Stimulated activated naive CD8-positive, alpha-beta T cell treated with anti-CD3 and anti-CD28 coated beads, Interleukin-15, amount 100 ng/mL, for 72 hours (primary cell): ENCODE measurements at regions not wholly inside any gene's neighbourhood (a gene's known extent, or its start where the extent isn't known, plus 50 kb on each side); places are given as distances from the start of the nearest gene placed in this dataset.
"Not testable (repeated sequence)": the region's sequence is repeated elsewhere in the genome, so short reads cannot be mapped to it uniquely, and the experiment has no call there.

Source experiments
- ATAC-seq: fragments of 150-1000 bp; cut with Tn5 transposase; 2 replicates; pipeline ENCODE4 v1.10.0; 2021; ENCODE audit warnings: mild to moderate bottlenecking, moderate library complexity
- DNase-seq, 2 donors: peaks; one replicate each; pipeline ENCODE4 v3.0.0; 2021 to 2022
- H3K27ac Mint-ChIP-seq, 2 donors: one replicate each; pipeline ENCODE4 v1.8.0; 2022; ENCODE audit warnings: mild to moderate bottlenecking in 2 of 2, mixed read lengths in 2 of 2, moderate library complexity in 2 of 2
- H3K27me3 Mint-ChIP-seq: one replicate; pipeline ENCODE4 v1.8.0; 2022; ENCODE audit warnings: mixed read lengths
- H3K4me1 Mint-ChIP-seq: one replicate; pipeline ENCODE4 v1.8.0; 2022; ENCODE audit warnings: mild to moderate bottlenecking, mixed read lengths
- H3K4me3 Mint-ChIP-seq, 2 donors: one replicate each; pipeline ENCODE4 v1.8.0; 2022; ENCODE audit warnings: mild to moderate bottlenecking in 2 of 2, mixed read lengths in 2 of 2, moderate library complexity in 1 of 2
- H3K9me3 Mint-ChIP-seq, 2 donors: one replicate each; pipeline ENCODE4 v1.8.0; 2022; ENCODE audit warnings: mixed read lengths in 2 of 2

DNA sequence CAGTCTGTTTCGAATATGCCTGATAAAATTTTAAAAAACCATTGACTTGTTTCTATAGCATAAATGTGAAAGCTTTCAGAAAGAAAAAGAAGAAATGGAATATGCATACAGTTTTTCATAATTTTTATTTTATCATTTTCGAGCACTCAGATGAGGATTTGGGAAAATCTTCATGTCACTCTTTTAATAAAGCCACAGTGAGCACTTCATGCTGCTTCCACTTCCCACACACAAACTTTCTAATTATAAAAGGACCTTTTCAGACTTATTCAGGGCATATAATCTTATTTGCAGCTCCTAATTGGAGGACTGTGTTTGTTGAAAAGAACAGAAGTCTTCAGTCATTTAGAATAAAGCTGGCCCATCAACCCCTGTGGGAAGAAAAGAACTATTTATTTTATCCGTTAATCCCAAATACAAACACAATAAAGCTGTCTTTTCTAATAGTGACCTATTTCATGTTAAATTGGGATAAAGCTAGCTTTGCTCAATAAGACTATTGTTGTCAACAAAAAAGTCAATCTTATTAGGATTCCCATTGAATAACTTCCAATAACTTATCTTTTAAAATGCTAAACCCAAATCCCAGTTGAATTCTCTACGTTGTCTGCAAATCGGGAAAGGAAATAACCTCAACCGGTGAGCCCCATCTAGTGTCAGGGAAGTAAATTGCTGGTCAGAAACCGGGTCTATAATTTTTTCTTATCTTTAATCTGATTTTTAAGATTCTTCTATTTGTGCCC, 211.5 kb downstream of the PDGFRA start:
- no peaks in the 10 kb centered on the region for H3K4me1 Mint-ChIP-seq
- DNase-seq = no peak
- H3K9me3 Mint-ChIP-seq = peaks cover 0 to 8% of the 10 kb centered on the region in 2 donors
- H3K4me3 Mint-ChIP-seq = peak overlapping the region in 1 of 2 donors; percentile 11
- H3K27ac Mint-ChIP-seq = no peak overlapping the region
- peaks cover 40% of the 10 kb centered on the region for H3K27me3 Mint-ChIP-seq
- ATAC-seq = no peak

GRCh38 chr4:54445866-54446265, 211.9 kb upstream of the KIT start:
- no peak for ATAC-seq
- H3K9me3 Mint-ChIP-seq = peaks cover 6 to 10% of the 10 kb centered on the region in 2 donors

DNA sequence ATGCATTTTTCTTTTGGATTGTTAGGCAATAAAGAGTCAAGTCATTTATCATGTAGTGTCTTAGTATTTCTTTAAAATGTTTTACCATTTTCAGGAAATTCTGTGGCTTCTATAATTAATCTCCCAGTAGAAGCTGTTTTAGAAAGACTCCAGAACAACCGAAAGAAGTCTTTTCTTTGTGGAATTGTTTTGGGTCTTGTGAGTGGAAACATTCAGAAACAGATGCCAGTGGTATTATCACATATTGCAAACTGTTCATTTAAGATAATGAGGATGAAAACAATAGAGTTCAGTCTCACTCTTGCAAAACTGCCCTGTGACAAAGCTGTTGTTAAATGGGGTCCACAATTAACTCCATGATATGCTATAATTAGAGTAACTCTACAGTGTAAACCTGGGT, 211.2 kb upstream of the KIT start:
- Mint-ChIP-seq H3K9me3 (peaks cover 6 to 10% of the 10 kb centered on the region in 2 donors), H3K4me1 (no peaks in the 10 kb centered on the region), H3K27ac (no peak overlapping the region), H3K27me3 (peaks cover 10% of the 10 kb centered on the region), H3K4me3 (no peak overlapping the region)
- no peak for ATAC-seq
- no peak for DNase-seq

More at GRCh38 chr4:54445866-54446265, 211.9 kb upstream of the KIT start:
- Mint-ChIP-seq H3K4me3 (no peak overlapping the region), H3K27ac (no peak overlapping the region), H3K4me1 (no peaks in the 10 kb centered on the region), H3K27me3 (peaks cover 10% of the 10 kb centered on the region)
- DNase-seq = no peak

DNA sequence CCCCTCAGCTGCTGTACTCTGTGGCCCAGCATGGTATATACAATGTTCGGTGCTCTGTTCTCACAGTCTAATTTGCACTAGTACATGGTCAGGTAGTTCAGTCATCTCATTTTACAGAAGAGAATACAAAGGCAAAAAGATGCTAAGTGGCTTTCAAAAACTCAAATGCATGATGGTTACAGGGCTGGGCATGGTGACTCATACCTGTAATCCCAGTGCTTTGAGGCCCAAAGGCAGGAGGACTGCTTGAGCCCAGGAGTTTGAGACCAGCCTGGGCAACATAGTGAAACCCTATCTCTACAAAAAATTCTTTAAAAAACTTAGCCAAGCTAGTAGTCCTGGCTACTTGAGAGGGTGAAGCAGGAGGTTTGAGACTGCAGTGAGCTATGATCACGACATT, 210.5 kb upstream of the KIT start:
- Mint-ChIP-seq H3K4me1 (no peaks in the 10 kb centered on the region), H3K9me3 (peaks cover 6 to 10% of the 10 kb centered on the region in 2 donors), H3K27me3 (peaks cover 17% of the 10 kb centered on the region), H3K4me3 (no peak overlapping the region), H3K27ac (no peak overlapping the region)
- no peak for DNase-seq
- ATAC-seq = no peak

DNA sequence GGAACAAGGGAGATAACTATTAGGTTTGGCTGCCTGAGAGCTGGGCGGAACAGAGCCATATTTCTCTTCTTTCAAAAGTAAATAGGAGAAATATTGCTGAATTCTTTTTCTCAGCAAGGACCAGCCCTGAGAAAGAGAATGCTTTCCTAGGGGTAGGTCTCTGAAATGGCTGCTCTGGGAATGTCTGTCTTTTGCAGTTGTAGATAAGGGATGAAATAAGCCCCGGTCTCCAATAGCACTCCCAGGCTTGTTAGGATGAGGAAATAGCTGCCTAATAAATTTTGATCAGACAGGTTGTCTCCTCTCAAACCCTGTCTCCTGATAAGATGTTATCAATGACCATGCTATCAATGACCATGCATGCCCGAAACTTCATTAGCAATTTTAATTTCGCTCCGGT, 207.8 kb upstream of the KIT start:
- Mint-ChIP-seq H3K27me3 (peaks cover 11% of the 10 kb centered on the region), H3K4me3 (no peak overlapping the region), H3K9me3 (peaks cover 6 to 10% of the 10 kb centered on the region in 2 donors), H3K4me1 (no peaks in the 10 kb centered on the region), H3K27ac (no peak overlapping the region)
- no peak for DNase-seq
- no peak for ATAC-seq

- H3K27ac Mint-ChIP-seq, DNase-seq, ATAC-seq, H3K4me1 Mint-ChIP-seq, H3K27me3 Mint-ChIP-seq, H3K4me3 Mint-ChIP-seq: not testable (repeated sequence)
- H3K9me3 Mint-ChIP-seq = peaks cover 10 to 24% of the 10 kb centered on the region in 2 donors
Measured at GRCh38 chr4:54466960-54467359, 190.8 kb upstream of the KIT start.

DNA sequence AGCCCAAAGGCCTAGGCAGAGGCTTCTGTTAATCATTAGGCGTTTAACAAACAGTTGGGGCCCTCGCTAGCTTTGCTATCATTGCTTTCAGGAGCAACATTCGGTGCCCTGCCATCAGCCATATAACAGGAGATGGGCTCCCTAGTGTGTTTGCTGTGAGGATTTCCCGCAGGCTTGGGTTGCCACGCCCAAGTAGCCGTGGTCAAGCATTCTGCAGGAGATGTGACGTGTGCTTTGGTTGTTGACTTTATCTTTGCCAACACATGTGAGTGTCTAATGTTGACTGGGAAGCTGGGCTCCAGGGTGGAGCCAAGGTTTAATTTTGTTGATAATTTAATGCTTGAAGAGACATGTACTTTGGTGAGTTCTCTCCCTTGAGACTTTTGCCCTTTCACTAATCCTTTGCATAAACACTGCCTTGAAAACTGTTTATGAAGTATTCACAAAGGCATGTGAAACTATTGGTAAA, 184.6 kb upstream of the KIT start:
- H3K4me1 Mint-ChIP-seq = no peaks in the 10 kb centered on the region
- H3K27me3 Mint-ChIP-seq = peaks cover 6% of the 10 kb centered on the region
- no peak overlapping the region for H3K27ac Mint-ChIP-seq
- H3K9me3 Mint-ChIP-seq = peaks cover 10 to 17% of the 10 kb centered on the region in 2 donors
- DNase-seq (no peak), ATAC-seq (no peak)
- no peak overlapping the region for H3K4me3 Mint-ChIP-seq

DNA sequence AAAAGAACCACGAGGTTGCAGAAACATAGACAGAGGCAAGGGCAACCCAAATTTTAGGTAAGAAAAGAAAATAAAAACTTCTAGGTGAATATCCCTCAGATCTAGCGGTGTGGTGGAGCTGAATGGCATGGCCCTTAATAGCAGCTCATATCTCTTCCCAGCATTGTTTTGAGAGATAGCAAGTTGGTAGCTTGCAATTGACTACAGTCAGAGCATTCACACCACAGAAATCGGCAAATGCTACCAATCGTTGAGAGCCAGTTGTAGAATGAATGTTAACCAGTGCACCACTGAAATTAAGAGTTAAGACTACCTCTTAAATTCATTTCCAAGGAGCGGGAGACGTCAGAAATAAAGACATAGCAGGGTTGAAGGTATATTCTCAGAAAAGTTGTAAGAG, 184.0 kb upstream of the KIT start:
- H3K4me1 Mint-ChIP-seq = no peaks in the 10 kb centered on the region
- no peak for DNase-seq
- H3K9me3 Mint-ChIP-seq = peaks cover 10 to 13% of the 10 kb centered on the region in 2 donors
- no peak overlapping the region for H3K4me3 Mint-ChIP-seq
- no peak overlapping the region for H3K27ac Mint-ChIP-seq
- H3K27me3 Mint-ChIP-seq = peaks cover 6% of the 10 kb centered on the region
- ATAC-seq = no peak

DNA sequence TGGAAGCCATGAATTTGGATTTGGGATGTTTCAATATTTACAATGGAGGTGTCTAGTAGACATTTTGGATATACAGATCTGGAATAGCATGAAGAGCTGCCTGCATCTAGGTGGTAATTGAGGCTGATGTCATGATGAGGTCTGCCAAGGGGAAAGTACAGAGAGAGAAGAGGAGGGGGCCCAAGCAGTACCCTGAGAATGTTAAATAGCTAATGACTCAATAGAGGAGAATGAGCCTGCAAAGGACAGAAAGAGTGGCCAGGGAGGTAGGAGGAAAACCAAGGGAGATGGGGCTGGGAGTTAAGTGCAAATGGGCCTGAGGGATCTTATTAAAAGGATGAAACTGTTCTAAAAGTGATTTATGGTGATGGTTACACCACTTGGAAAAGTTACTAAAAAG, 182.2 kb upstream of the KIT start:
- peaks cover 6% of the 10 kb centered on the region for H3K27me3 Mint-ChIP-seq
- H3K4me3 Mint-ChIP-seq = no peak overlapping the region
- DNase-seq = no peak
- H3K4me1 Mint-ChIP-seq = no peaks in the 10 kb centered on the region
- H3K9me3 Mint-ChIP-seq = peaks cover 9 to 11% of the 10 kb centered on the region in 2 donors
- no peak overlapping the region for H3K27ac Mint-ChIP-seq
- ATAC-seq = no peak

- Mint-ChIP-seq H3K4me3 (no peak overlapping the region), H3K9me3 (peaks cover 9 to 16% of the 10 kb centered on the region in 2 donors), H3K4me1 (no peaks in the 10 kb centered on the region), H3K27me3 (no peaks in the 10 kb centered on the region), H3K27ac (no peak overlapping the region)
- ATAC-seq = no peak
- DNase-seq = no peak
Measured at GRCh38 chr4:54482529-54483200, 175.1 kb upstream of the KIT start.

GRCh38 chr4:54484383-54484782, 173.4 kb upstream of the KIT start:
- H3K4me3 Mint-ChIP-seq = no peak overlapping the region
- ATAC-seq (no peak), DNase-seq (no peak)
- H3K9me3 Mint-ChIP-seq = peaks cover 4 to 12% of the 10 kb centered on the region in 2 donors
- H3K27me3 Mint-ChIP-seq = no peaks in the 10 kb centered on the region
- no peaks in the 10 kb centered on the region for H3K4me1 Mint-ChIP-seq
- H3K27ac Mint-ChIP-seq = no peak overlapping the region

- Mint-ChIP-seq H3K9me3 (no peaks in the 10 kb centered on the region), H3K4me1 (no peaks in the 10 kb centered on the region), H3K27me3 (no peaks in the 10 kb centered on the region), H3K4me3 (no peak overlapping the region), H3K27ac (no peak overlapping the region)
- DNase-seq (no peak), ATAC-seq (no peak)
Measured at GRCh38 chr4:54487491-54487890, 170.3 kb upstream of the KIT start.

- Mint-ChIP-seq H3K27me3 (no peaks in the 10 kb centered on the region), H3K9me3 (no peaks in the 10 kb centered on the region), H3K27ac (no peak overlapping the region), H3K4me3 (no peak overlapping the region), H3K4me1 (no peaks in the 10 kb centered on the region)
- ATAC-seq (no peak), DNase-seq (no peak)
Measured at GRCh38 chr4:54493862-54494261, 163.9 kb upstream of the KIT start.

DNA sequence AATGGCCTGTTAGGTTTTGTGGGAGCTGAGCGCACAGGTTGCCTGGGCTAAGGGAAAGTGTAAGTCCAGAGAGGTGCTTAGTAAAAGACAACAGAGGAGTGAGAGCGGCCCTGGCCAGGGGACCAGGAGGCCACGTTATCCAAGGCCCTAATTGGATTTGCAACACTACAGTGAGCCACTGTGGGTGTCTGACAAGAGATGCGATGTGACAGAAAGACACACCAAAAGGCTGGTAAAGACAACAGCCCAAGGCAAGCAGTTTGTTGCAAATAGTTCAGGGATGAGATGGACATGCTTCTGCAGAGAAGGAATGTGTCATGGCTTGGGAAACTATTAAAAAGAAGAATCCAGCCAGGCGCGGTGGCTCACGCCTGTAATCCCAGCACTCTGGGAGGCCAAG, 162.7 kb upstream of the KIT start:
- Mint-ChIP-seq H3K9me3 (no peaks in the 10 kb centered on the region), H3K27ac (no peak overlapping the region), H3K27me3 (peaks cover 6% of the 10 kb centered on the region), H3K4me1 (no peaks in the 10 kb centered on the region), H3K4me3 (no peak overlapping the region)
- DNase-seq (no peak), ATAC-seq (no peak)

- H3K9me3 Mint-ChIP-seq = no peaks in the 10 kb centered on the region
- H3K27me3 Mint-ChIP-seq = peaks cover 8% of the 10 kb centered on the region
- no peak overlapping the region for H3K4me3 Mint-ChIP-seq
- no peak overlapping the region for H3K27ac Mint-ChIP-seq
- H3K4me1 Mint-ChIP-seq = no peaks in the 10 kb centered on the region
- ATAC-seq (no peak), DNase-seq (no peak)
Measured at GRCh38 chr4:54495641-54496040, 162.1 kb upstream of the KIT start.

GRCh38 chr4:54496412-54496811, 161.3 kb upstream of the KIT start:
- H3K4me1 Mint-ChIP-seq = no peaks in the 10 kb centered on the region
- H3K9me3 Mint-ChIP-seq = no peaks in the 10 kb centered on the region
- DNase-seq (no peak), ATAC-seq (no peak)
- no peak overlapping the region for H3K4me3 Mint-ChIP-seq
- H3K27me3 Mint-ChIP-seq = peaks cover 8% of the 10 kb centered on the region
- H3K27ac Mint-ChIP-seq = peak overlapping the region in 1 of 2 donors; percentile 83
